ENCODE measurements at regions not wholly inside any gene's neighbourhood (a gene's known extent, or its start where the extent isn't known, plus 50 kb on each side); places are given as distances from the start of the nearest gene placed in this dataset.

DNA sequence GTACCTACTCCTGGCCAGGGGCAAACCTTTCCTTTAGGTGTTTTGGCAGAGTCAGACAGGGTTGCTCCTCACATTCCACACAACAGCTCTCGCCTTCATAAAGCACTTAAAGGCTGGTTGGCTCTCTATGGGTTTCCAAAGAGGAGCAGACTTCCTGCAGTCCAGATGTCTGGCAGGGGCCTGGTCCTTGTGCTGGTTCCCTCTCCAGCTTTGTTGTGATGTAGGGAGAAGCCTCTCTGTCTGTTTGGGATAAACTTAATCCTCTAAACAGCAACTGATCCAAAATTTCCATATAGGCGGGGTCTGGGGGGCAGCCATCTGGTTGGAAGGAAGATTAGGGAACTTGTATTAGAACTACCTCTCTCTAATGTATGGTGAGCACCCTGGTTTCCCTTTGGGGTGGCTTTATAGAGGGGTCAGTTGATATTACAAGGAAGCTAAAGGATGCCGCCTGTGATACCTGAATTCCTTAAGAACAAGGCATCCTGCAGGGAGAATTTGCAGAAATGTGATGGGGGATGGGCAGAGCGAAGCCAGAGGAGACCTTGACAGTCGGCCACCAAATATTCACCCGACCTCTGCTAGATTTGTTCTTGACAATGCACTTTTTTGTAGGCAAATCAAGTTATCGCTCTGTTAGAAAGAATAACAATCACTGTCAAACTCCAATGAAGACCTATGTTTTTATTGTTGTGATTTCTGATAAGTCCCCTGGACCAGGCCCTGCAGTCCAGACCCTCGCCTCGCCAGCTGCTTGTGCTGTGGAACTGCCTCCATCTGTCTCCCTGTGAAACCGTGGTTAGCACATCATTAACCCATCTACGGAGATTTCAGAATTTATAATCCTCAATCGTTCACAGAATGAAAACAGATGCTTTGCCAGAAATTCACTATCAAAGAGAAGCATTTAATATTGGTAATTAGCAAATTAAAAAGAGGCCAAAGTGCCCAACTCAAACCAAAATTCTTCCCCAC, 94.0 kb upstream of the RALGAPA2 start:
- intact Hi-C loops (cut with DNase I; ENCODE audit: low total_unique reads), result no loop called here
- Histone ChIP-seq H3K27ac (no peak overlapping the region), H3K9me3 (no peaks in the 10 kb centered on the region), H3K4me1 (no peaks in the 10 kb centered on the region), H3K27me3 (no peaks in the 10 kb centered on the region), H3K36me3 (no peaks in the 10 kb centered on the region), H3K4me3 (no peak overlapping the region)
- DNase-seq, result no peak
- TF ChIP-seq, protein P1, sequence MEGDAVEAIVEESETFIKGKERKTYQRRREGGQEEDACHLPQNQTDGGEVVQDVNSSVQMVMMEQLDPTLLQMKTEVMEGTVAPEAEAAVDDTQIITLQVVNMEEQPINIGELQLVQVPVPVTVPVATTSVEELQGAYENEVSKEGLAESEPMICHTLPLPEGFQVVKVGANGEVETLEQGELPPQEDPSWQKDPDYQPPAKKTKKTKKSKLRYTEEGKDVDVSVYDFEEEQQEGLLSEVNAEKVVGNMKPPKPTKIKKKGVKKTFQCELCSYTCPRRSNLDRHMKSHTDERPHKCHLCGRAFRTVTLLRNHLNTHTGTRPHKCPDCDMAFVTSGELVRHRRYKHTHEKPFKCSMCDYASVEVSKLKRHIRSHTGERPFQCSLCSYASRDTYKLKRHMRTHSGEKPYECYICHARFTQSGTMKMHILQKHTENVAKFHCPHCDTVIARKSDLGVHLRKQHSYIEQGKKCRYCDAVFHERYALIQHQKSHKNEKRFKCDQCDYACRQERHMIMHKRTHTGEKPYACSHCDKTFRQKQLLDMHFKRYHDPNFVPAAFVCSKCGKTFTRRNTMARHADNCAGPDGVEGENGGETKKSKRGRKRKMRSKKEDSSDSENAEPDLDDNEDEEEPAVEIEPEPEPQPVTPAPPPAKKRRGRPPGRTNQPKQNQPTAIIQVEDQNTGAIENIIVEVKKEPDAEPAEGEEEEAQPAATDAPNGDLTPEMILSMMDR (IDR thresholded peaks at IDR 0.05), result no peak
- TF ChIP-seq POLR2A (IDR thresholded peaks at IDR 0.05), result no peak

DNA sequence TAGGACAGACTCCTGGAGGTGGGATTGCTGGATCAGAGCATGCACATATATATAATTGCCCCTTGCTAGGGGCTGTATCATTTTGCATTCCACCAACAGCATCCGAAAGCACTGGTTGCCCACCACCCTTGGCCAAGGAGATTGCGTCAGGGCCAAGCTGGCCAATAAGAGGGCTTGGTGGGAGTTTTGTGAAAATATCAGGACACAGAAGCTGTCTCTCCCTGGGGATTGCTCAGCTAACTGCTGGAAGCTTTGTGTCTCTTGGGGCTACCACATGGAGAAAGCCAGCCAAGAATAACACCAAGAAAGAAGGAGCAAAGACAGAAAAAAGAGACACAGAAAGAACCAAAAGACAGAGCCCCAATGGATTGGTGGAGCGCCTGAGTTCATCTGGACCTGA, 90.6 kb upstream of the RALGAPA2 start:
- Histone ChIP-seq H3K27me3 (no peaks in the 10 kb centered on the region), H3K9me3 (no peaks in the 10 kb centered on the region), H3K36me3 (no peaks in the 10 kb centered on the region), H3K27ac (no peak overlapping the region), H3K4me3 (no peak overlapping the region), H3K4me1 (no peaks in the 10 kb centered on the region)
- no peak for DNase-seq
- intact Hi-C loops (cut with DNase I; ENCODE audit: low total_unique reads), result no loop called here
- TF ChIP-seq POLR2A (IDR thresholded peaks at IDR 0.05), result no peak
- TF ChIP-seq, protein P1 (IDR thresholded peaks at IDR 0.05), result no peak

DNA sequence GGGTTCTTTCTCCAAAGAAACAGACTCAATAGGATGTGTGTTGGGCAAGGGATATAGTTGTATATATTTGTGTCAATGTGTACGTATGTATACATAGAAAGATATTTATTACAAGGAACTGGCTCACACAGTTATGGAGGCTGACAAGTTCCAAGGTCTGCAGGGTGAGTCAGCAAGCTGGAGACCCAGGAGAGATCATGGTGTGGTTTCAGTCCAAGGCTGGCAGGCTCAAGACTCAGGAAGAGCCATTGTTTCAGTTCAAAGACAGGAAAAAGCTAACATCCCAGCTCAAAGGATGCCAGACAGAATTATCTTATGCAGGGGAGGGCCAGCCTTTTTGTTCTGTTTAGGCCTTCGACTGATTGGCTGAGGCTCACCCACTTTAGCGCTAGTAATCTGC, 89.9 kb upstream of the RALGAPA2 start:
- intact Hi-C loops (cut with DNase I; ENCODE audit: low total_unique reads), result no loop called here
- Histone ChIP-seq H3K9me3 (no peaks in the 10 kb centered on the region), H3K4me1 (no peaks in the 10 kb centered on the region), H3K36me3 (no peaks in the 10 kb centered on the region), H3K4me3 (no peak overlapping the region), H3K27me3 (no peaks in the 10 kb centered on the region), H3K27ac (no peak overlapping the region)
- no peak for TF ChIP-seq POLR2A (IDR thresholded peaks at IDR 0.05)
- TF ChIP-seq, protein P1 (IDR thresholded peaks at IDR 0.05), result no peak
- DNase-seq, result no peak

GRCh38 chr20:20799716-20800312, 87.4 kb upstream of the RALGAPA2 start:
- no peaks in the 10 kb centered on the region for H3K27me3 ChIP-seq
- intact Hi-C loops (cut with DNase I; ENCODE audit: low total_unique reads), result no loop called here
- no peak overlapping the region for H3K27ac ChIP-seq
- TF ChIP-seq, protein P1 (IDR thresholded peaks at IDR 0.05), result no peak
- no peak for TF ChIP-seq POLR2A (IDR thresholded peaks at IDR 0.05)
- no peaks in the 10 kb centered on the region for H3K4me1 ChIP-seq
- no peak overlapping the region for H3K4me3 ChIP-seq
- H3K9me3 ChIP-seq, result no peaks in the 10 kb centered on the region
- H3K36me3 ChIP-seq, result no peaks in the 10 kb centered on the region
- DNase-seq, result no peak
